HCEC 1CT (cell line): ENCODE measurements at regions not wholly inside any gene's neighbourhood (a gene's known extent, or its start where the extent isn't known, plus 50 kb on each side); places are given as distances from the start of the nearest gene placed in this dataset.

Experiments used
- DNase-seq: peaks from one replicate; pipeline ENCODE4 v3.0.0-alpha.2; 2017

- no peak for DNase-seq
These were observed 59.0 kb downstream of the ING2 start for GRCh38 chr4:183563874-183564273.

GRCh38 chr4:183571350-183571941 lies 66.6 kb downstream of the ING2 start:
- DNase-seq: no peak

- DNase-seq: no peak
These were observed 72.0 kb downstream of the ING2 start for GRCh38 chr4:183576701-183577404.

GRCh38 chr4:183580370-183580769 lies 75.5 kb downstream of the ING2 start:
- DNase-seq: no peak

GRCh38 chr4:183580849-183581248 lies 76.0 kb downstream of the ING2 start:
- no peak for DNase-seq

GRCh38 chr4:183586824-183587223 lies 72.2 kb downstream of the RWDD4 start:
- no peak for DNase-seq

- peak; percentile 28 for DNase-seq
These were observed 70.8 kb downstream of the RWDD4 start for GRCh38 chr4:183588169-183588675.

GRCh38 chr4:183588691-183589090 lies 70.3 kb downstream of the RWDD4 start:
- DNase-seq: no peak

- no peak for DNase-seq
These were observed 69.4 kb downstream of the RWDD4 start for GRCh38 chr4:183589461-183590099.
